ENCODE measurements at regions not wholly inside any gene's neighbourhood (a gene's known extent, or its start where the extent isn't known, plus 50 kb on each side); places are given as distances from the start of the nearest gene placed in this dataset.

- no peak overlapping the region for H3K4me3 ChIP-seq (ENCODE audit: insufficient read length, low read depth)
- H3K27me3 ChIP-seq (ENCODE audit: insufficient read depth, insufficient read length) = no peaks in the 10 kb centered on the region
- H3K36me3 ChIP-seq (ENCODE audit: insufficient read depth, insufficient read length, low read length) = no peaks in the 10 kb centered on the region
- no peak for TF ChIP-seq ZNF274 (IDR thresholded peaks at IDR 0.05; ENCODE audit: low read depth, low read length)
- TF ChIP-seq SUZ12 (IDR thresholded peaks at IDR 0.05; ENCODE audit: extremely low read depth, insufficient read depth, insufficient read length) = no peak
- no peak for TF ChIP-seq YY1 (IDR thresholded peaks at IDR 0.05; ENCODE audit: insufficient read depth, insufficient read length)
- no peak overlapping the region for H3K9ac ChIP-seq (ENCODE audit: insufficient read length, low read depth)
- H3K4me1 ChIP-seq (ENCODE audit: insufficient read depth, insufficient read length) = no peaks in the 10 kb centered on the region
- DNase-seq (ENCODE audit: low read depth, low spot score) = no peak
- no peaks in the 10 kb centered on the region for H3K9me3 ChIP-seq (ENCODE audit: insufficient read depth, low read length)
Measured at GRCh38 chr4:126046081-126046614, 731.4 kb downstream of the FAT4 start.

- no peaks in the 10 kb centered on the region for H3K4me1 ChIP-seq (ENCODE audit: insufficient read depth, insufficient read length)
- no peaks in the 10 kb centered on the region for H3K36me3 ChIP-seq (ENCODE audit: insufficient read depth, insufficient read length, low read length)
- no peak for TF ChIP-seq SUZ12 (IDR thresholded peaks at IDR 0.05; ENCODE audit: extremely low read depth, insufficient read depth, insufficient read length)
- no peak for TF ChIP-seq YY1 (IDR thresholded peaks at IDR 0.05; ENCODE audit: insufficient read depth, insufficient read length)
- no peak for TF ChIP-seq ZNF274 (IDR thresholded peaks at IDR 0.05; ENCODE audit: low read depth, low read length)
- H3K9me3 ChIP-seq (ENCODE audit: insufficient read depth, low read length) = no peaks in the 10 kb centered on the region
- DNase-seq (ENCODE audit: low read depth, low spot score) = no peak
- no peak overlapping the region for H3K4me3 ChIP-seq (ENCODE audit: insufficient read length, low read depth)
- no peak overlapping the region for H3K9ac ChIP-seq (ENCODE audit: insufficient read length, low read depth)
- H3K27me3 ChIP-seq (ENCODE audit: insufficient read depth, insufficient read length) = no peaks in the 10 kb centered on the region
Measured at GRCh38 chr4:126047114-126047513, 732.4 kb downstream of the FAT4 start.

- Histone ChIP-seq H3K4me1 (ENCODE audit: insufficient read depth, insufficient read length) (no peaks in the 10 kb centered on the region), H3K4me3 (ENCODE audit: insufficient read length, low read depth) (no peak overlapping the region), H3K9me3 (ENCODE audit: insufficient read depth, low read length) (no peaks in the 10 kb centered on the region), H3K27me3 (ENCODE audit: insufficient read depth, insufficient read length) (no peaks in the 10 kb centered on the region), H3K36me3 (ENCODE audit: insufficient read depth, insufficient read length, low read length) (no peaks in the 10 kb centered on the region), H3K9ac (ENCODE audit: insufficient read length, low read depth) (no peak overlapping the region)
- DNase-seq (ENCODE audit: low read depth, low spot score) = no peak
- TF ChIP-seq YY1 (IDR thresholded peaks at IDR 0.05; ENCODE audit: insufficient read depth, insufficient read length) (no peak), ZNF274 (IDR thresholded peaks at IDR 0.05; ENCODE audit: low read depth, low read length) (no peak), SUZ12 (IDR thresholded peaks at IDR 0.05; ENCODE audit: extremely low read depth, insufficient read depth, insufficient read length) (no peak)
Measured at GRCh38 chr4:126051689-126052424, 737.1 kb downstream of the FAT4 start.

- no peak overlapping the region for H3K4me3 ChIP-seq (ENCODE audit: insufficient read length, low read depth)
- TF ChIP-seq SUZ12 (IDR thresholded peaks at IDR 0.05; ENCODE audit: extremely low read depth, insufficient read depth, insufficient read length) (no peak), ZNF274 (IDR thresholded peaks at IDR 0.05; ENCODE audit: low read depth, low read length) (no peak), YY1 (IDR thresholded peaks at IDR 0.05; ENCODE audit: insufficient read depth, insufficient read length) (no peak)
Measured at GRCh38 chr4:126056116-126056650, 741.4 kb downstream of the FAT4 start.

GRCh38 chr4:126057371-126057770, 742.6 kb downstream of the FAT4 start:
- Histone ChIP-seq H3K9me3 (ENCODE audit: insufficient read depth, low read length) (no peaks in the 10 kb centered on the region), H3K27me3 (ENCODE audit: insufficient read depth, insufficient read length) (no peaks in the 10 kb centered on the region), H3K4me1 (ENCODE audit: insufficient read depth, insufficient read length) (no peaks in the 10 kb centered on the region), H3K36me3 (ENCODE audit: insufficient read depth, insufficient read length, low read length) (no peaks in the 10 kb centered on the region), H3K9ac (ENCODE audit: insufficient read length, low read depth) (no peak overlapping the region), H3K4me3 (ENCODE audit: insufficient read length, low read depth) (no peak overlapping the region)
- TF ChIP-seq ZNF274 (IDR thresholded peaks at IDR 0.05; ENCODE audit: low read depth, low read length) (no peak), YY1 (IDR thresholded peaks at IDR 0.05; ENCODE audit: insufficient read depth, insufficient read length) (no peak), SUZ12 (IDR thresholded peaks at IDR 0.05; ENCODE audit: extremely low read depth, insufficient read depth, insufficient read length) (no peak)
- DNase-seq (ENCODE audit: low read depth, low spot score) = no peak

More at GRCh38 chr4:126056116-126056650, 741.4 kb downstream of the FAT4 start:
- Histone ChIP-seq H3K9ac (ENCODE audit: insufficient read length, low read depth) (no peak overlapping the region), H3K9me3 (ENCODE audit: insufficient read depth, low read length) (no peaks in the 10 kb centered on the region), H3K36me3 (ENCODE audit: insufficient read depth, insufficient read length, low read length) (no peaks in the 10 kb centered on the region), H3K4me1 (ENCODE audit: insufficient read depth, insufficient read length) (no peaks in the 10 kb centered on the region), H3K27me3 (ENCODE audit: insufficient read depth, insufficient read length) (no peaks in the 10 kb centered on the region)
- no peak for DNase-seq (ENCODE audit: low read depth, low spot score)

GRCh38 chr4:126058596-126058995, 743.8 kb downstream of the FAT4 start:
- DNase-seq (ENCODE audit: low read depth, low spot score) = no peak
- H3K9me3 ChIP-seq (ENCODE audit: insufficient read depth, low read length) = no peaks in the 10 kb centered on the region
- no peak for TF ChIP-seq ZNF274 (IDR thresholded peaks at IDR 0.05; ENCODE audit: low read depth, low read length)
- no peak for TF ChIP-seq YY1 (IDR thresholded peaks at IDR 0.05; ENCODE audit: insufficient read depth, insufficient read length)
- no peak for TF ChIP-seq SUZ12 (IDR thresholded peaks at IDR 0.05; ENCODE audit: extremely low read depth, insufficient read depth, insufficient read length)
- H3K36me3 ChIP-seq (ENCODE audit: insufficient read depth, insufficient read length, low read length) = no peaks in the 10 kb centered on the region
- no peaks in the 10 kb centered on the region for H3K4me1 ChIP-seq (ENCODE audit: insufficient read depth, insufficient read length)
- H3K4me3 ChIP-seq (ENCODE audit: insufficient read length, low read depth) = no peak overlapping the region
- H3K9ac ChIP-seq (ENCODE audit: insufficient read length, low read depth) = no peak overlapping the region
- H3K27me3 ChIP-seq (ENCODE audit: insufficient read depth, insufficient read length) = no peaks in the 10 kb centered on the region

GRCh38 chr4:126061655-126062054, 746.9 kb downstream of the FAT4 start:
- Histone ChIP-seq H3K9ac (ENCODE audit: insufficient read length, low read depth) (no peak overlapping the region), H3K27me3 (ENCODE audit: insufficient read depth, insufficient read length) (no peaks in the 10 kb centered on the region), H3K4me1 (ENCODE audit: insufficient read depth, insufficient read length) (no peaks in the 10 kb centered on the region), H3K36me3 (ENCODE audit: insufficient read depth, insufficient read length, low read length) (no peaks in the 10 kb centered on the region), H3K9me3 (ENCODE audit: insufficient read depth, low read length) (no peaks in the 10 kb centered on the region), H3K4me3 (ENCODE audit: insufficient read length, low read depth) (no peak overlapping the region)
- TF ChIP-seq SUZ12 (IDR thresholded peaks at IDR 0.05; ENCODE audit: extremely low read depth, insufficient read depth, insufficient read length) (no peak), YY1 (IDR thresholded peaks at IDR 0.05; ENCODE audit: insufficient read depth, insufficient read length) (no peak), ZNF274 (IDR thresholded peaks at IDR 0.05; ENCODE audit: low read depth, low read length) (no peak)
- DNase-seq (ENCODE audit: low read depth, low spot score) = no peak
